Adrenal gland (tissue), 9 donors: ENCODE measurements at regions not wholly inside any gene's neighbourhood (a gene's known extent, or its start where the extent isn't known, plus 50 kb on each side); places are given as distances from the start of the nearest gene placed in this dataset.

Experiments
- DNase-seq, 7 donors: peaks; one replicate each; pipeline ENCODE4 v3.0.0-alpha.2; 2019 to 2020
- H3K27ac ChIP-seq, 5 donors: fragments of 200-600 bp; sonication (generic) in 4 of 5; 1 replicate in 3 of 5; 2 replicates in 2 of 5; pipeline versions ENCODE4 v1.5.1 to v1.8.0; 2016 to 2020; ENCODE audit warnings: mild to moderate bottlenecking in 1 of 5
- H3K27me3 ChIP-seq: fragments of 200-600 bp; 2 replicates; pipeline ENCODE4 v1.8.0; 2021
- H3K36me3 ChIP-seq, 2 donors: fragments of 200-600 bp; replicated peaks in 1 of 2; 1 replicate in 1 of 2; 2 replicates in 1 of 2; pipeline versions ENCODE4 v1.5.1 to v1.8.0; 2018 to 2022
- H3K4me1 ChIP-seq, 2 donors: fragments of 200-600 bp; replicated peaks in 1 of 2; 1 replicate in 1 of 2; 2 replicates in 1 of 2; pipeline versions ENCODE4 v1.5.1 to v1.8.0; 2018 to 2021
- H3K4me3 ChIP-seq, 4 donors: fragments of 200-600 bp; sonication (generic) in 3 of 4; one replicate each; pipeline ENCODE4 v1.5.1; 2016 to 2018
- H3K9me3 ChIP-seq, 3 donors: fragments of 200-600 bp; sonication (generic) in 1 of 3; replicated peaks in 1 of 3; 1 replicate in 2 of 3; 2 replicates in 1 of 3; pipeline versions ENCODE4 v1.5.1 to v1.8.0; 2016 to 2021
- CTCF ChIP-seq, 6 experiments: fragments of 450-650 bp in 4 of 6; fragments of 200-600 bp in 2 of 6; sonication (generic) in 1 of 6; IDR thresholded peaks; 1 replicate in 5 of 6; 2 replicates in 1 of 6; pipeline versions ENCODE4 v1.5.1 to v1.8.0; 2016 to 2021; ENCODE audit warnings: antibody characterized with exemption in 6 of 6, mild to moderate bottlenecking in 2 of 6, moderate library complexity in 1 of 6
- POLR2A ChIP-seq, 2 donors: fragments of 450-650 bp; IDR thresholded peaks; one replicate each; pipeline ENCODE4 v1.6.1; 2017; ENCODE audit warnings: antibody characterized with exemption in 2 of 2, mild to moderate bottlenecking in 2 of 2, moderate library complexity in 1 of 2
- WGBS, 4 donors: extraction: QIAGEN DNeasy Blood & Tissue Kit in 2 of 4; methylation state at CpG; one replicate each; pipeline versions ENCODE4 v1.1.5 to v1.1.7; 2013 to 2017; 5-methylcytosine and 5-hydroxymethylcytosine counted together
- intact Hi-C, 2 donors: fragments of 100-400 bp; cut with DNase I; formaldehyde crosslinking; loops; one replicate each; pipeline versions ENCODE4 v1.14.1 to v1.15.0; 2022 to 2023
- donor health status: healthy with polysubstance abuse.
- donor health status: Bipolar disorder and iron deficiency.
- donor health status: DM: yes; HTN: yes; CAD: no.
- donor health status: DM: no; HTN: no; CAD: no.
- donor health status: DM: no; HTN: no; CAD: no.

GRCh38 chr12:16984484-16984883, 378.5 kb upstream of the LMO3 start:
- peaks cover 0 to 4% (median 0%) of the 10 kb centered on the region in 3 donors for H3K9me3 ChIP-seq
- DNase-seq: no peak
- no peaks in the 10 kb centered on the region for H3K36me3 ChIP-seq
- H3K4me1 ChIP-seq: no peaks in the 10 kb centered on the region
- H3K27me3 ChIP-seq: no peaks in the 10 kb centered on the region
- WGBS, 4 donors: 69 to 86% (median 79%) methylated on average over 3 of the region's 3 CpGs
- no peak overlapping the region for H3K4me3 ChIP-seq
- no peak overlapping the region for H3K27ac ChIP-seq
- TF ChIP-seq CTCF (IDR thresholded peaks at IDR 0.05) (no peak), POLR2A (IDR thresholded peaks at IDR 0.05) (no peak)
- intact Hi-C loops: no loop called here

GRCh38 chr12:16972923-16973770, 367.2 kb upstream of the LMO3 start:
- Histone ChIP-seq H3K9me3 (no peaks in the 10 kb centered on the region), H3K27ac (no peak overlapping the region), H3K4me3 (no peak overlapping the region), H3K36me3 (no peaks in the 10 kb centered on the region), H3K4me1 (no peaks in the 10 kb centered on the region), H3K27me3 (no peaks in the 10 kb centered on the region)
- 68 to 88% (median 86%) methylated on average over 4 to 5 of the region's 5 CpGs for WGBS, 4 donors
- intact Hi-C loops: no loop called here
- no peak for DNase-seq
- no peak for TF ChIP-seq POLR2A (IDR thresholded peaks at IDR 0.05)
- TF ChIP-seq CTCF (IDR thresholded peaks at IDR 0.05): no peak

DNA sequence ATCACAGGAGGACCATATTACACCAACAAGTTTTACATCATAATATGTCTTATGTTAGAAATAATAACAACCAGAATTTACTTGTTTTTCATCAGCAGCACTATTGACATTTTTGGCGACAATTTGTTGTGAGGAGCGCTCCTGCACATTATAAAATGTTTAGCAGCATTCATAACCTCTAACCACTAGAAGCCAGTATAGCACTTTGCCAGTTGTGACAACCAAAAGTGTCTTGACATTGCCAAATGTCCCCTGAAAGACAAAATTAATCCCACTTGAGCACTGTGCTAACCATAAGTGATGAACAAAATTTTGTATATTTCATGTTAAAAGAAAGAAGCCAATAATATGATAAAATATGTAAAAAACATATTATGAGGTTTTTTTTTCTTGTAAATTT, 356.9 kb upstream of the LMO3 start:
- H3K4me3 ChIP-seq: no peak overlapping the region
- no peaks in the 10 kb centered on the region for H3K9me3 ChIP-seq
- no peak for DNase-seq
- no peaks in the 10 kb centered on the region for H3K27me3 ChIP-seq
- no peaks in the 10 kb centered on the region for H3K36me3 ChIP-seq
- no peaks in the 10 kb centered on the region for H3K4me1 ChIP-seq
- TF ChIP-seq CTCF (IDR thresholded peaks at IDR 0.05): no peak
- no peak for TF ChIP-seq POLR2A (IDR thresholded peaks at IDR 0.05)
- intact Hi-C loops: no loop called here
- H3K27ac ChIP-seq: no peak overlapping the region
- 87 to 90% (median 89%) methylated on average over 2 of the region's 2 CpGs for WGBS, 4 donors

- Histone ChIP-seq H3K27me3 (no peaks in the 10 kb centered on the region), H3K4me3 (no peak overlapping the region), H3K36me3 (no peaks in the 10 kb centered on the region), H3K4me1 (no peaks in the 10 kb centered on the region), H3K27ac (no peak overlapping the region), H3K9me3 (no peaks in the 10 kb centered on the region)
- WGBS, 4 donors: 70 to 88% (median 82%) methylated on average over 5 of the region's 5 CpGs
- DNase-seq: no peak
- no peak for TF ChIP-seq POLR2A (IDR thresholded peaks at IDR 0.05)
- no peak for TF ChIP-seq CTCF (IDR thresholded peaks at IDR 0.05)
- intact Hi-C loops: no loop called here
These were observed 349.2 kb upstream of the LMO3 start for GRCh38 chr12:16955083-16955657.
